HEK293T (cell line): ENCODE measurements at regions not wholly inside any gene's neighbourhood (a gene's known extent, or its start where the extent isn't known, plus 50 kb on each side); places are given as distances from the start of the nearest gene placed in this dataset.

ENCODE experiments used
- ARNT ChIP-seq: fragments of 450-650 bp; IDR thresholded peaks from 2 replicates; pipeline ENCODE4 v1.6.1; 2017; ENCODE audit warnings: mild to moderate bottlenecking
- SP1 ChIP-seq: fragments of 450-650 bp; IDR thresholded peaks from 2 replicates; pipeline ENCODE4 v1.6.1; 2017
- TARDBP ChIP-seq: fragments of 450-650 bp; IDR thresholded peaks from 2 replicates; pipeline ENCODE4 v1.6.1; 2016

- no peak for TF ChIP-seq ARNT
- TF ChIP-seq TARDBP, result no peak
- TF ChIP-seq SP1, result no peak
These were observed 333.3 kb upstream of the ZFP64 start for GRCh38 chr20:52524861-52525260.
